ENCODE measurements at regions not wholly inside any gene's neighbourhood (a gene's known extent, or its start where the extent isn't known, plus 50 kb on each side); places are given as distances from the start of the nearest gene placed in this dataset.

GRCh38 chr9:82281066-82281465, 292.5 kb downstream of the SPATA31D1 start:
- Mint-ChIP-seq H3K27ac (no peak overlapping the region), H3K27me3 (ENCODE audit: low read depth) (no peaks in the 10 kb centered on the region), H3K36me3 (ENCODE audit: insufficient read depth in 1 of 3, low read depth in 3 of 3) (no peaks in the 10 kb centered on the region; a peak in 3 of 7 replicates), H3K4me3 (no peak overlapping the region), H3K9me3 (no peaks in the 10 kb centered on the region; a peak in 1 of 5 replicates), H3K4me1 (no peaks in the 10 kb centered on the region)
- Histone ChIP-seq H4K91ac (ENCODE audit: insufficient read length, low read depth, low read length) (no peak overlapping the region), H3K9ac (ENCODE audit: extremely low read depth, insufficient read length, low read length) (no peak overlapping the region), H3K79me1 (ENCODE audit: insufficient read depth, low read depth, low read length, poor library complexity, severe bottlenecking) (no peaks in the 10 kb centered on the region), H3K23me2 (ENCODE audit: insufficient read length, low read depth, low read length, poor library complexity, severe bottlenecking) (no peaks in the 10 kb centered on the region), H2BK5ac (ENCODE audit: insufficient read length, low read length) (no peak overlapping the region), H3K4ac (ENCODE audit: low read depth, low read length) (no peak overlapping the region), H3K4me2 (ENCODE audit: insufficient read depth, insufficient read length, low read length) (no peak overlapping the region), H2BK20ac (ENCODE audit: low read depth, low read length, poor library complexity, severe bottlenecking) (no peak overlapping the region), H4K8ac (replicated peaks; ENCODE audit: insufficient read length, low read depth, low read length) (no peak overlapping the region), H3T11ph (ENCODE audit: low read length) (no peak overlapping the region), H3K27ac (ENCODE audit: insufficient read length, low read depth, low read length) (no peak overlapping the region), H3K27me3 (ENCODE audit: insufficient read depth, low read length) (no peaks in the 10 kb centered on the region), H3K4me1 (ENCODE audit: insufficient read depth, low read length) (no peaks in the 10 kb centered on the region), H4K20me1 (ENCODE audit: control insufficient read depth, insufficient read depth, insufficient read length) (no peaks in the 10 kb centered on the region), H2BK12ac (ENCODE audit: insufficient read length, low read depth, low read length) (no peak overlapping the region), H2AK5ac (ENCODE audit: insufficient read length, low read length) (no peak overlapping the region), H4K5ac (ENCODE audit: insufficient read length, low read depth, low read length) (no peak overlapping the region), H2BK120ac (ENCODE audit: low read depth, low read length, poor library complexity, severe bottlenecking) (no peak overlapping the region), H3K79me2 (ENCODE audit: insufficient read depth, low read length) (no peaks in the 10 kb centered on the region), H3K23ac (ENCODE audit: insufficient read length, low read depth, low read length) (no peak overlapping the region), H3K18ac (ENCODE audit: insufficient read length, low read depth, low read length) (no peak overlapping the region), H3K56ac (ENCODE audit: insufficient read length, low read depth, low read length) (no peak overlapping the region), H3K9me3 (ENCODE audit: control insufficient read depth, low read depth, low read length) (no peaks in the 10 kb centered on the region), H3K14ac (ENCODE audit: insufficient read depth, low read length) (no peak overlapping the region), H2BK15ac (ENCODE audit: low read depth, low read length) (no peak overlapping the region), H2AFZ (ENCODE audit: low read length) (no peak overlapping the region)
- no peak for DNase-seq
- TF ChIP-seq CTCF (conservative IDR thresholded peaks at IDR 0.05), result no peak
